GM21447 (cell line): ENCODE measurements at regions not wholly inside any gene's neighbourhood (a gene's known extent, or its start where the extent isn't known, plus 50 kb on each side); places are given as distances from the start of the nearest gene placed in this dataset.

Experiments
- ATAC-seq: cut with Tn5 transposase; IDR thresholded peaks from one replicate; pipeline ENCODE4 v1.9.1; 2021; ENCODE audit not compliant: unreplicated experiment

DNA sequence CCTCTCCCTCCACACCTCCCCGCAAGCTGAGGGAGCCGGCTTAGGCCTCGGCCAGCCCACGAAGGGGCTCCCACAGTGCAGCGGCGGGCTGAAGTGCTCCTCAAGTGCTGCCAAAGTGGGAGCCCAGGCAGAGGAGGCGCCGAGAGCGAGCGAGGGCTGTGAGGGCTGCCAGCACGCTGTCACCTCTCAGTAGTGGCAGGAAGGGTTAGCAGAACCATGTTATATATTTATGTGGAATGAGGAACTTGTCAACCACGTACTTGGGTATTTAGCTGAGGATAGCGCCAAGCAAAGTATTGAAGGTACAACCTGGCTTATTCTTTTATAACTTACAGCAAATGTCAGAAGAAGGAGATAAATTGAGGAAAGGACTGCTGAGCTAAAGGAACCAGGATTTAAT is 144.1 kb upstream of the MGAT5 start:
- no peak for ATAC-seq

DNA sequence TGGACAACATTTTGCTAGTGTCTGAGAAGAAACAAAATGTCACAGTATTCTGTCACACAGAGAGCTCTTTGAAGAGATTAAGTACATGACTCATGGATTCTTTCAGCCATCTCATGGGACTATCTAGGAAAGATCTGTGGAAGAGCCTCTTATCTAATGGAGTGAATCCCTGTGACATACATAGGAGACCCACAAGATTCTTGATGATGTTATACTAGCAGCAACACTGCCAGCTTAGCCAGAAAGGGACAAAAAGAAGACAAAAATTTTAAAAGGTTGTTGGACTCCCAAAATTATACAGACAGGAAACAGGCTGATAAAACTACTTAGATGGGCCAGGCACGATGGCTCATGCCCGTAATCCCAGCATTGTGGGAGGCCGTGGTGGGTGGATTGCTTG is 143.3 kb upstream of the MGAT5 start:
- no peak for ATAC-seq

DNA sequence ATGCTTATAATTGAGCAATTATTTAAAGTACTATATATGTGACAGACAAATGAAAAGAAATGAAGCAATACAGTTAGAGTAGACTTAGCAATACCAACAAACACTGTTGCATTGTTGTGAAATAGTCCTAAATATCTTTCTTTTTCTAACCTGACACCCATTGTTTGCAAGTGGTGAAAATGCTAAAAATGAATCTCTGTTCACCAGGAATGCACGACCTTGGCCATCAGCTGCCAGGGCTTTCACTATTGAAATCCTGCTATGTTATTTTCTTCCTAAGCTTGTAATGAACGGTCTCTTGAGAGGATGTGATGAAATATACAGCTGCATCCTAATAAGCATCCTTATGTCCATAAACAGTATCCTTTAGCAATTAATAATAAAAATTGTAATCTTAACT is 136.2 kb upstream of the MGAT5 start:
- ATAC-seq, result no peak

DNA sequence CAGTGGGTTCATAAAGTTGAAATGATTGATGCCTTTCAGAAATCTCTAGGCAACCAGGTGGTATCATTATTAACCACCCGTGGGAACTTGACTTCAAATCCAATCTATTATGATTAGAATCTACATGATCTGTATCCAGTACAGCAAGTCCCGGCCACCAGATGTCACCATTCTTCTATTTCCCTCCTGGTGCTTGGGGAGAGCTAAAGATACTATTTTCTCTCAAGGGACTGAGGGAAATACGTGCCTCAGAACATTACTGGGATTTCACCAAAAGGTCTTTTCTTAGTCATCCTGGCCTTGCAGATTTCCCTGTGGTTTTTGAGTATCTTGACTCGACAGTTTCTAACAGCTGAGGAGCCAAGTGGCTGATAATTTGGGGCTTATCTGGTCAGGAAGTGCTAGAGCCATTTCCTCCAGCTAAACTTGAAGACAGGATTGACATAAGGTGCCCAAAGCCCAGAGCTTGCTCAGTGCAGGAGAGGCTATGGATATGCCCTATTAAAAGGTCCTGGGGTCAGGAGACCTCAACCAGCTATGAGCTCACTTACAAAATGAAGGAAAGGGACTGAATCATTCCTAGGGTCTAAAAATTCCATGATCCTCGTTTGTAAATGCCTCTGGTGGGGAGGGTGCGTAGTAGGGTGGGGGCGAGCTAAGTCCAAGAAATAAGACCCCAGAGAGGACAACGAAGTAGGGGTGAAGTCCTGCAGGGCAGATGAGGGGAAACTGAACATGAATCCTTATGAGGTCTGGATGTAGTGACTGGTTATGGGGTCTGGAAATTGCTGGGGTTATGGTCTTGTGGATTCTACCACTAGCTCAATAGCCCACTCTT is 135.4 kb upstream of the MGAT5 start:
- peak; percentile 48 for ATAC-seq

DNA sequence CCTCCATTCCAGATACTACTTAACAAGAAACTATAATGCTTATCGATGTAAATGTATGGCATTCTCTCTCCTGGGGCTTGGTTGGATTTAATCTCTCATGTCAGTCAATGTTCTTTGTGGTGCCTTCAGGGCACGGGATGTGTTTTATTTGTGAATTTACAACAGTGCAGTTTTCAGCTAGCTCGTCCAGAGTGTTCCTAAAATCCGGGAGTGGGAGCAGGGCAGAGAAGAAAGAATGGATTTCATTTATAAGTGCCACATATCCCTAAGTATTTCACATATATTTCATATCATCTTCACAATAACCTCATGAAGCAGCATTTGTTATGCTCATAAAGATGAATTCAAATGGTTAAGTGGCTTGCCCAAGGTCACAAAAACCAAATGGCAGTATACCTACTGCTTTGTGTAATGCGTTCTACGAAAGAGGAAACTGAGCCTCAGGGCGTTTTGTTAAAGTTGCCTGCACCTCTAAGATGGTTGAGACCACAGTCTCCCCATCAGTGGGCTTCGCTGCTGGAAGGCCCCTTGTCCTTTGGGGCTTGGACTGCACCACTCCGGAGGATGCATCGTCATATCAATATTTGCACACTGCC is 134.7 kb upstream of the MGAT5 start:
- ATAC-seq, result peak; percentile 11

DNA sequence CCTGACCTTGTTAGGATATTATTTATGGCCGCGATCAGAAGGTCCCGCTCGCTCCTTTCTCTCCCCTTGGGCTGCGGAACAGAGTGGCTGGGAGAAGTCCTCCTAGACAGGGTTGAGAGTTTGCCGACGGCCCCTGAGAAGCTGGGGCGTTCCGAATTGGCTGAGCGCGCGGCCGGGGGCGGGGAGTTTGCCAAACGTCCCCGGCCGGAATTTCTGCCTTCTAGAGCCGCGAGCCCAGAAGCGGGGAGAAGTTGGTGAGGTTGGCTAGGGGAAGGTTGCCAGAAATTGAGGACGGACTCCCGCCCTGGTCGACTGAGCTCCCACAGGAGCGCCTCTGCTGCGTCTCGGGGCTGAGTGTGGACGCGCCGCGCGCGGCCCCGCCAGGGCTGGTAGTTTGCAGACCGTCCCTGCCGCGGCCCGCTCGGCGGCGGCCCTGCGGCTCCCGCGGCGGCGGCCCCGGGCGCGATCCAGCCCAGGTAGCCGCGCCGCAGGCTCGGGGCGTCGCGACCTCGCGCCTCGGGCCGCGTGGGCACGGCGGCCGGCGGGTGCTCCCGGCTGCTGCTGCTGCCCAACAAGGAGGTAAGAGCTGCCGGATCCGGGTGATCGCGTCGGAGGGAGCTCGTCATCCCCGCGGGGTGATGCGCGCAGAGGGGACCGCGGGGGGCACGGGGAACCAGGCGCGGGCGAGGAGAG is 134.0 kb upstream of the MGAT5 start:
- ATAC-seq, result peak; percentile 60

DNA sequence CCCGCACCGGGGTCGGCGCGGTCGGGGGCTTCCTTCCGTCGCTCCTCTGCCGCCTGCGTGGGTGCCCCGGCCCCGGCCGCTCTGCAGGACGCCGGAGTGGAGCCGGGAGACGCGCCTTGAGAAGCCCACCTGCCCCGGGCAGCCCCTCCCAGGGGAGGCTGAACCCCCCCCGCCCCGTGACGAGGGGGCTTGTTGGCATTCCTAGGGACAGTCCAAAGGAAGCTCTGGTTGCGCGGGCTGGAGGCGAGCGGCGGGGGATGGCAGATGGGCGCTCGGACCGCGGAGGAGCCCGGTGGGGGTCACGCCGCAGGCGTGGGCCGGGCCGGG is 133.5 kb upstream of the MGAT5 start:
- ATAC-seq, result no peak

DNA sequence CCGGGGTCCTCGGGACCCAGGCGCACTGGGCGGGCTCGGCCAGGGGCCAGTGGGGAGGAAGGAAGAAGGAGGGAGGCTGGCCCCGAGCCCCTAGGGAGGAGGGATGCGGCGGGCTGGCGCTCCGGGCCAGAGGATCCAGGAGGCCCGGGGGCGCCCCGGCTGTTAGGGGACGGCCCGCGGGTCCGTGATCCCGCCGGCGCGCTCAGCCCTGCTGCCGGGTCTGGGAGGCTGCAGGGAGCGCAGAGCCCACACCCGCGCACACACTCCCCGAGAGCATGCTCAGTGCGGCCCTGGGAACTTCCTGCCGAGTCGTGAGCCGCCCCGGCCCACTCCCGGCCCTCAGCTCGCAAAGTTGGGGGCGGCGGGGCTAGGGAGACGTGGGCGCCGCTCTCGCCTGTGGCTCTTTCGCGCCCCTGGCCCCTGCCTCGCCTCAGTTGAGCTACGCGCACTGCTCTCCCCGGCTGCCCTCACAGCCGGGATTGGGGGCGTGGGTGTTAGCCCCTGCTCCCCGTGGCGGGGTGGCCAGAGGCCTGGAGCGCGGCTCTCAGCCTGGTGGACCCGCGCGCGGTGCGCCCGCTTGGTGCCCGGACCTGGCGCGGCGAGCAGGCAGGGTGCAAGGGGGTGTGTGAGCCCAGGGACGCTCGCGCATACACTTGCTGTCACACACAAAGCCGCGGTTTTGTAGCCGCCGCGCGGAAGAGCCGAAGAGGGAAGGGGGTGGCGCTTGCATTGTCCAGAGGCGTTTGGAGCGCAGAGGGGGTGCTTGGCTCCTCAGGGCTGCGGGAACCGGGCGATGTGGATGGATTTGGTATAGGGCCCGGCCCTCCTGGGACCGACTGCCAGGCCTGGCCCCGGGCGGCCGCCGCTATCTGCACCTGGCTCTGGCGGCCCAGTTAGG is 132.9 kb upstream of the MGAT5 start:
- ATAC-seq, result peak; percentile 32

DNA sequence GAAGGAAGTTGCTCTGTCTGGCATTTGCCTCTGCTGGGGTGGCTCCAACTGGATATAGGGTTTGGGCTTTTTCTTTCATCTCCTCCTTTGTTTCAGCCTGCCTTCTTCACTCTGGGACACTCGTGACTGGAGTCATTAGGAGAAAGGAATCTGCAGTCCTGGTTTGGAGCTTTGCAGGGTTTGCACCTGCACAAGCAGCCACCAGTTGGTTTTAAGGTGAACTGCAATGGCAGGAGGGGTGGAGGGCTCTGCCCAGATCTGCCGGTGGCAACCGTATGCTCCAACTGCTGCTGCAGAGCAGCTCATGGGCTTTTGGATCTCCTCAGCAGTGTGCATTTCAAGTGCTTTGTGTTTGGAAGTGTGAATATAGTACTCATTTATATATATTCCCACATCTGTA is 131.3 kb upstream of the MGAT5 start:
- ATAC-seq, result no peak

DNA sequence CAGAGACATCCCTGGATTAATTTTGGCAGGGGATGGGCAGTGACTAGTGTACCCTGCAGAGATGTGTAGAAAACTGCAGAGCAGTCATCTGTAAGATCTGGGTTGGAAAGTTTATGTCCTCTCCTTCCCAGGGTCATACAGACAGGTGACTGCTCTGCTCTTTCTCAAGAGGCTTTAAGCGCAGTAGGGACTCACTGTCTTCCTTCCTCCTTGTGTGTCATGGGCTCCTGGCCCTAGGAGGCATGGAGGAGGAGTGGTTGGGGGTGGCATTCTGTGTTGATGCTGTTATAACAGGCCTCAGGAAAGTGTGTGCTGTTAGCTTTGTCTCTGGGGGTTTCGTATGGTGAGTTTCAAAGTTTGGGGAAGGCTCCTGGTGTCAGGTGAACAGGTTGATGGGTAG is 130.5 kb upstream of the MGAT5 start:
- ATAC-seq, result no peak

DNA sequence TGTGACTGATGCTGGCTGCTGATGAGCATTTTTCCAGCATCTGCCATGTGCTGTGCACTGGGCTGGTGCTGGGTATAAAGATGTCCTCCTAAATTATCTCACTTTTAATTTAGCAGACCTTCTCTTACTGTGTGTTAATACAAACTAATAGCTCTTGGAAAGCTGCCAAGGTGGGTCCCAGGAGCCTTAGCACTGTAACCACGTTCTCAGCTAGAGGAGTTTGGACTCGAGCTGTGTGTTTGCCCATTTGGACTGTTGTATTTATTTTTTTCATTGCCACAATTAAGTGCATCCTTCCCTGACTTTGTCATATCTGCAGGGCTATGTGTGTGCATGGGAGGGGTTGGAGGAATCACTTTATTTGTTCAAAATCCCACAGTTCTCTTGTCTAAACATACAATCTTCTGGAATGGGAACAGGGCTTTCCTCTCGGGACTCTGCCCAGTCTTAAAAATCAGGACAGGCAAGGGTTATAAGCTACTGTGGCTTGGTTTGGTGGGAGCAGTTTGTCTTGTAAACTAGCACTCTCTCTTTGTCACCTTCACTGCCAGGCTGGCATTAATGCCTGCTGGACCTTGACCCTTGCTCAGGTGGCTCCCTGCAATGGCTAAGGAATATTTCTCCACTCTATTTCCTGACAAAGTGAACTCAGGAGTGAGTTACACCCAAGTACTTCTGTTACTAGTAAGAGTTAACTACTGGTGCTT is 129.7 kb upstream of the MGAT5 start:
- ATAC-seq, result no peak

DNA sequence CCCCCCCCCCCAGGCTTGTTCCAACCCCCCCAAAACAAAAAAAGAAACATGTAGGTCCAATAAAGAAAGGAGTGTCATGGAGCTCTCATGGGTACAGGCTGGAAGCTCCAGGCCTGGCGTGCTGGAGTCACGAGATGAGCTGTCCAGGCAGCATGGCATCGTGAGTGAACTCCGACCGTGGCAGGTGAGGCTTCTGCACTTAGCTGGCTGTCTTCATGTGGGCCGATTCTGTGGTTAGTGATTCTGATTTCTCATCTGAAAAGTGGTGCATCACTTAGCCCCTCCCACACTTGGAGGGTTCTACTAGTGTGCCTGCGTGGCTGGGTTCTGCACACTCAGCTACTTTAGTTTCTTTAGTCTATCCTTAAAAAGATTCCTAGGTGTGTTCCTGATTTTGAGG is 126.4 kb upstream of the MGAT5 start:
- ATAC-seq, result peak; percentile 38

DNA sequence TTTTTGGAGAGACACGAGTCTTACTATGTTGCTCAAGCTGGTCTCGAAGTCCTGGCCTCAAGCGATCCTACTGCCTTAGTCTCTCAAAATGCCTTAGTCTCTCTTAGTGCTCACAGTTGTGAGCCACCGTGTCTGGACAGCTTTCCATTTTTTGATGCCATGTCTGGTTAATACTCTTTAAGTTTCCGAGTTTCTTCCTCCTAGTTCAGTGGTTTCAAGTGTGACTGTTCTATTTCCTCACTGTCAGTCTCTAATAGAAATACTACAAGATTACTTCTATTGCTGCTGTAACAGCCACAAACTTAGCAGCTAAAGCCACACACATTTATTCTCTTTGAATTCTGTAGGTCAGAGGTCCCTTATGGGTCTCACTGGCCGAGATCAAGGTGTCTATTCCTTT is 125.1 kb upstream of the MGAT5 start:
- no peak for ATAC-seq

DNA sequence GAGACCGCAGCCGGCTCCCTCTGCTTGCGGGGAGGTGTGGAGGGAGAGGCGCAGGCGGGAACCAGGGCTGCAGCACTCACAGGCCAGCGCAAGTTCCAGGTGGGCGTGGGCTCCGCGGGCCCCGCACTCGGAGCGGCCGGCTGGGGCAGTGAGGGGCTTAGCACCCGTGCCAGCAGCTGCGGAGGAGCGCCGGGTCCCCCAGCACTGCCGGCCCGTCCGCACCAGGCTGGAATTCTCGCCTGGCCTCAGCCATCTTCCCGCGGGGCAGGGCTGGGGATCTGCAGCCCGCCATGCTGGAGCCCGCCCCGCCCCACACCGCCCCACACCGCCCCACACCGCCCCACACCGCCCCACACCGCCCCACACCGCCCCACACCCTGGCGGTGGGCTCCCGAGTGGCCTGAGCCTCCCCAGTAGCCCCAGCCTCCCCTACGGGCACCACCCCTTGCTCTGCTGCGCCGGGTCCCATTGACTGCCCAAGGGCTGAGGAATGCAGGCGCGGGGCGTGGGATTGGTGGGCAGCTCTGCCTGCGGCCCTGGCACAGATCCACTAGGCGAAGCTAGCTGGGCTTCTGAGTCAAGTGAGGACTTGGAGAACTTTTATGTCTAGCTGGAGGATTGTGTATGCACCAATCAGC is 123.9 kb upstream of the MGAT5 start:
- ATAC-seq, result no peak

DNA sequence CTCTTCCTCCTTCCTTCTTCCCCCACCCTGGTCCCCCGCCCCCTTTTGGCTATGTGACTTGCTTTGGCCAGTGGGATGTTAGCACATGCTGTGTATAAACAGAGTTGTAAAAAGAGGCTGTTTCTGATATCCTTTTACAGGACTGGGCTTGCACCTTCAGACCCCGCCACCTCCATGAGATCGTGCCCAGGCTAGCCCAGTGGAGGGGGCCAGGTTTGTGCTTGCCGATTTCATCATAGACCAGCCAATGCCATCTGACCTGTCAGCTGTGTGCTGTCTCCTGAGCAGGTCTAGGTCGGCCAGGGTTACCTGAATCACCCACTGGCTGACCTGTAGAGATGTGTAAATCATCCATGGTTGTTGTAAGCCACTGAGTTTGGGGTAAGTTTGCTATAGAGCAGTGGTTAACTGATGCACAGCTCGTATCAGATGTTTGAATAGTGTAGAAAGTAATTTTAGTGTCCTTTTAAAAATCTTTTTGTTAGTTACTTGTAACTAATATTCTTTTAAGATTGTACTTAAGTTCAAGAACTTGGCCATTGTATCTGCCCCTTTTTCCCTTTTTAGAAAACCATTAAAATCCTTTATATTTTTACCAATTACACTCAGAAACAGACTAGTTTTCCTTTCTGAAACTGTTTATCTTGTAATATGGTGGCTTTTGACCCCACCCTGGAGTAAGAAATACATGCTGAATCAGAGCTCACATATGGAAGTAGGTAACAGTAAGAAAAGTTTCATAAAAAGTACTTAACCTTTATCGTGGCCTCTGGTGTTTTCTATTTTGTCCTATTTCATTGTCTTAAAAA is 122.0 kb upstream of the MGAT5 start:
- ATAC-seq, result no peak

DNA sequence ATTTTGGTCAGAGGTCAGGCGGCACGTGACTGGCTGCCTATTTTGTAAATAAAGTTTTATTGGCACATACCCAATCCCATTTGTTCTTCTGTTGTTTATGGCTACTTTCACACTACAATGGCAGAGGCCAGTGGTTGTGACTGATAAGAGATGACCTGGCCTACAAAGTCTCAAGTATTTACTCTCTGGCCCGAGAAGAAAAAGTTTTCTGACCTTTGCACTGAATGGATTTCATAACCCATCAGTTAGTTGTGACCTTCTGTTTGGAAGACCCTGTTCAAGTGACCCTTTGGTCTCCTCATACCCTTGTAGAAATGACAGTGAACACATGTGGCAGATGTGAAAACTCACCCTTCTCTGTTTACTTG is 121.4 kb upstream of the MGAT5 start:
- no peak for ATAC-seq

DNA sequence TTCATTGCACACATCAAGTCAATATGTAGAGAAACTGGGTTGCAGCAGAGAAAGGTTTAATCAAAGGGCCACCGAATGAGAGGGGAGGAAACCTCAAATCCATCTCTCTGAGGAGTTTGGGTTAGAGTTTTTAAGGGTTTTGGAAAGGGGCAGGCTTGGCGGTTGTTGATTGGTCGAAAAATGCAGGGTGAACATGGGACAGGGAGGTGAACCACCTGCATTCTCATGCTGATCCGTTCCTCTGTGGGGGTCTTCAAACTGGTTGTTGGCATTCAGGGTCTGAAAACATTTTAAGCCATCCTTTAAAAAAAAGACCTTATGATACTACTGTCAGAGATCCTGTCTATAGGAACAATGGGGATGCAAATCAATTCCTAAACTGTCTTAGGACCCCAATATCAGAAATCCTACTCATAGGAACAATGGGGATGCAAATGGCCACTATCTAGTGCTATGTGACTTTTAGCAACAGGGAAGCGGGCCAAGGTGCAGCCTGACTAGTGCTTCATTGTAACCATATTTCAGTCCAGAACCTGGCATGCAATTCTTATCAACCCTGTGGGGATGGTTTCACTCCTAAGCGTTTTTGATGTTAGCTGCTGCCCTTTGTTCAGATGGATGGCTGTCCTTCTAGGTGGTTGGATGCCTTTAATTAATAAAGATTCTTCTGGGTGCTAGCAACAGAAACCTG is 120.1 kb upstream of the MGAT5 start:
- no peak for ATAC-seq

DNA sequence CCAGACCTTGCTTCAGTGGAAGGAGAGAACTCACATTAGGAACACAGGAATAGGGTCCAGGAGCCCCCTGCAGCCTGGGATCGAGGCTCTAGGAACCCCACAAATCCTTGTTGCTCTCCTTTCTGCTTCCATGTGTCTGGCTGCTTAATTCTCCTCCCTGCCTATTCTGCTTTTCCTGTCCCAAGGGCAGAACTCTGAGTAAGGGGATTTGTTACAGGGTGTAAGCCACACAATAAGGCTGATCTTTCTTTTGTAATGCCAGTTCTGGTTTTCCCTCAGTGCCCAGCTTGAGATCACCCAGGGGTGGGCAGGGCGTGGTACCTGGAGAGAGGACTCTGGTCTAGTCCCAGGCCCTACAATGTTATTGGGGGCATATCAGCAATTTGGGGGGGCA is 119.6 kb upstream of the MGAT5 start:
- no peak for ATAC-seq

DNA sequence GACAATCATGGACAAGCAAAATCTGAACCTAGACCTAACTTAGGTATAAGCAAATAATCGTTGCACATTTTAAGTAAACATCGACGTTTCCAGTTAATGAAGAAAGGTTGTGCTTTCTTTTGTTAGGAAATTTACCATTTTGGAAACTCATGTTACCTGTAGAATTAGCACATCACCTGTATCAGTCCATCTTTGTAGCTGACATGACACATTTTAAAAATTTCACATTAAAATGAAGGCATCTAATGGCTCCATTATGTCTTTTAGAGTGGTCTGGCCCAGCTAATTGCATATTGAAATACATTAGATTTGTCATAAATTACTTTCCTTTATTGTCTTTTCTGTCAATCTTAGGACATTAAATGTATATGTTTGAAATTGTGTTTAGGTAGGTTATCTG is 119.0 kb upstream of the MGAT5 start:
- no peak for ATAC-seq
